ENCODE measurements at regions not wholly inside any gene's neighbourhood (a gene's known extent, or its start where the extent isn't known, plus 50 kb on each side); places are given as distances from the start of the nearest gene placed in this dataset.

- no peak for TF ChIP-seq POLR2A (IDR thresholded peaks at IDR 0.05; ENCODE audit: low read length)
- no peak for TF ChIP-seq GATA1 (IDR thresholded peaks at IDR 0.05; ENCODE audit: low read depth, low read length)
Measured at GRCh38 chr2:175308005-175308404, 126.5 kb upstream of the ATP5MC3 start.
